Keratinocyte (primary cell): ENCODE measurements at regions not wholly inside any gene's neighbourhood (a gene's known extent, or its start where the extent isn't known, plus 50 kb on each side); places are given as distances from the start of the nearest gene placed in this dataset.
"Not testable (repeated sequence)": the region's sequence is repeated elsewhere in the genome, so short reads cannot be mapped to it uniquely, and the experiment has no call there.

Experiments used
- DNase-seq: peaks from one replicate; pipeline ENCODE4 v3.0.0-alpha.2; 2011; ENCODE audit warnings: low read depth, missing footprints, low spot score
- FAIRE-seq: peaks from 2 replicates; lab custom pipeline; 2011; peaks lifted over from hg19 to GRCh38; lab: Jason Lieb, UNC
- H2AFZ ChIP-seq: 2 replicates; pipeline ENCODE4 v1.6.0; 2012; ENCODE audit warnings: low read length, control low read depth, inconsistent platforms; ENCODE audit not compliant: control insufficient read depth
- H3K27ac ChIP-seq: 2 replicates; pipeline ENCODE4 v1.5.1; 2011; ENCODE audit warnings: low read length; ENCODE audit not compliant: control insufficient read depth, insufficient read depth
- H3K27me3 ChIP-seq: 3 replicates; pipeline ENCODE4 v1.6.0; 2011; ENCODE audit warnings: low read length; ENCODE audit not compliant: control insufficient read depth, insufficient read depth; ENCODE audit errors: extremely low read depth
- H3K36me3 ChIP-seq, 2 experiments: 2 replicates in 1 of 2; 3 replicates in 1 of 2; pipeline ENCODE4 v1.5.1; 2011; ENCODE audit warnings: low read length in 2 of 2, mild to moderate bottlenecking in 1 of 2; ENCODE audit not compliant: control insufficient read depth in 2 of 2, insufficient read depth in 2 of 2; ENCODE audit errors: extremely low read depth in 1 of 2
- H3K4me1 ChIP-seq: 3 replicates; pipeline ENCODE4 v1.5.1; 2011; ENCODE audit warnings: low read length; ENCODE audit not compliant: control insufficient read depth, insufficient read depth; ENCODE audit errors: extremely low read depth
- H3K4me2 ChIP-seq: 3 replicates; pipeline ENCODE4 v1.6.0; 2011; ENCODE audit warnings: low read depth, low read length; ENCODE audit not compliant: control insufficient read depth, insufficient read depth; ENCODE audit errors: extremely low read depth
- H3K4me3 ChIP-seq, 3 experiments: fragments of 200-600 bp in 1 of 3; sonication (generic) in 1 of 3; 2 replicates in 2 of 3; 3 replicates in 1 of 3; pipeline ENCODE4 v1.5.1; 2011 to 2016; ENCODE audit warnings: low read length in 3 of 3, mild to moderate bottlenecking in 3 of 3, control low read depth in 2 of 3, inconsistent platforms in 1 of 3, low read depth in 1 of 3, mixed read lengths in 1 of 3, mixed run types in 1 of 3, moderate library complexity in 1 of 3; ENCODE audit not compliant: control insufficient read depth in 2 of 3, insufficient read depth in 2 of 3; ENCODE audit errors: extremely low read depth in 1 of 3
- H3K79me2 ChIP-seq: 2 replicates; pipeline ENCODE4 v1.6.0; 2012; ENCODE audit warnings: low read length; ENCODE audit not compliant: control insufficient read depth, insufficient read depth
- H3K9ac ChIP-seq: 3 replicates; pipeline ENCODE4 v1.6.0; 2011; ENCODE audit warnings: low read length; ENCODE audit not compliant: control insufficient read depth, insufficient read depth; ENCODE audit errors: extremely low read depth
- H3K9me1 ChIP-seq: 3 replicates; pipeline ENCODE4 v1.6.0; 2011; ENCODE audit warnings: low read length; ENCODE audit not compliant: control insufficient read depth, insufficient read depth; ENCODE audit errors: extremely low read depth
- H3K9me3 ChIP-seq: 2 replicates; pipeline ENCODE4 v1.5.1; 2012; ENCODE audit warnings: low read depth, low read length; ENCODE audit not compliant: control insufficient read depth
- H4K20me1 ChIP-seq: 3 replicates; pipeline ENCODE4 v1.6.0; 2011; ENCODE audit warnings: low read length; ENCODE audit not compliant: control insufficient read depth, insufficient read depth; ENCODE audit errors: extremely low read depth
- EZH2 ChIP-seq: IDR thresholded peaks from one replicate; pipeline ENCODE4 v1.6.1; 2012; ENCODE audit warnings: inconsistent platforms, mild to moderate bottlenecking, low read length, moderate library complexity
- dilution Hi-C: fragments of 300-500 bp; cut with MboI; formaldehyde crosslinking; loops from one replicate; pipeline ENCODE4 v1.7.0; 2020; ENCODE audit warnings: low sequenced_read_pairs; ENCODE audit not compliant: extremely low pct_ligation_motif_present
- TF ChIP-seq, protein P1 (sequence below), 3 experiments: IDR thresholded peaks in 1 of 3; conservative IDR thresholded peaks in 1 of 3; optimal IDR thresholded peaks in 1 of 3; 2 replicates in 2 of 3; 3 replicates in 1 of 3; pipeline versions ENCODE3 to v1.5.1; 2011; ENCODE audit warnings: low read length in 3 of 3, mild to moderate bottlenecking in 3 of 3, moderate library complexity in 2 of 3, control low read depth in 1 of 3, inconsistent platforms in 1 of 3; ENCODE audit not compliant: insufficient read depth in 2 of 3; ENCODE audit errors: extremely low read depth in 1 of 3

DNA sequence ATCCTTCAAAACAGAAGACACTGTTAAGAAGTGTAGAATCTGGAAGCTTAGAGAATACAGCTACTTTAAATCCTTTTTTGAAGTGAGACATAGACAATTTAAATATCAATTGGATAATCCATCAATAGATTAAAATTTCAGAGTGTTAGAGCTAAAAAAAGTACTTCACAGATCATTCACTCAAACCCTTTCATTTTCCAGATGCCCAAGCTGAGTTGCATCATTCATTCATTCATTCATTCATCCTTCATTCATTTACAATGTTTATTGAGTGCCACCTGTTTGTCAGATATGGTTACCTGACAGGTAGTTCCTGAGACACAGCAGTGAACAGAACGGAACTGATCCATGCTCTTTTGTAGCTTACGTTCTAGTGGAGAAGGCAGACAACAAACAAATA lies 290.7 kb upstream of the MTPN start:
- Histone ChIP-seq H4K20me1 (no peaks in the 10 kb centered on the region), H3K9ac (no peak overlapping the region), H3K79me2 (no peaks in the 10 kb centered on the region), H3K9me3 (peaks cover 4% of the 10 kb centered on the region), H3K4me1 (no peaks in the 10 kb centered on the region), H3K9me1 (no peaks in the 10 kb centered on the region), H3K36me3 (no peaks in the 10 kb centered on the region), H3K4me2 (no peak overlapping the region), H3K27ac (no peak overlapping the region), H2AFZ (no peak overlapping the region), H3K27me3 (no peaks in the 10 kb centered on the region), H3K4me3 (no peak overlapping the region)
- dilution Hi-C loops, result no loop called here
- TF ChIP-seq, protein P1, sequence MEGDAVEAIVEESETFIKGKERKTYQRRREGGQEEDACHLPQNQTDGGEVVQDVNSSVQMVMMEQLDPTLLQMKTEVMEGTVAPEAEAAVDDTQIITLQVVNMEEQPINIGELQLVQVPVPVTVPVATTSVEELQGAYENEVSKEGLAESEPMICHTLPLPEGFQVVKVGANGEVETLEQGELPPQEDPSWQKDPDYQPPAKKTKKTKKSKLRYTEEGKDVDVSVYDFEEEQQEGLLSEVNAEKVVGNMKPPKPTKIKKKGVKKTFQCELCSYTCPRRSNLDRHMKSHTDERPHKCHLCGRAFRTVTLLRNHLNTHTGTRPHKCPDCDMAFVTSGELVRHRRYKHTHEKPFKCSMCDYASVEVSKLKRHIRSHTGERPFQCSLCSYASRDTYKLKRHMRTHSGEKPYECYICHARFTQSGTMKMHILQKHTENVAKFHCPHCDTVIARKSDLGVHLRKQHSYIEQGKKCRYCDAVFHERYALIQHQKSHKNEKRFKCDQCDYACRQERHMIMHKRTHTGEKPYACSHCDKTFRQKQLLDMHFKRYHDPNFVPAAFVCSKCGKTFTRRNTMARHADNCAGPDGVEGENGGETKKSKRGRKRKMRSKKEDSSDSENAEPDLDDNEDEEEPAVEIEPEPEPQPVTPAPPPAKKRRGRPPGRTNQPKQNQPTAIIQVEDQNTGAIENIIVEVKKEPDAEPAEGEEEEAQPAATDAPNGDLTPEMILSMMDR (optimal IDR thresholded peaks at IDR 0.05 in 1 of 3, IDR thresholded peaks at IDR 0.05 in 1 of 3, conservative IDR thresholded peaks at IDR 0.05 in 1 of 3; ENCODE audit: extremely low read depth in 1 of 3, insufficient read depth in 2 of 3, low read length in 3 of 3), result no peak
- TF ChIP-seq EZH2, result no peak
- FAIRE-seq (no peak), DNase-seq (no peak)

DNA sequence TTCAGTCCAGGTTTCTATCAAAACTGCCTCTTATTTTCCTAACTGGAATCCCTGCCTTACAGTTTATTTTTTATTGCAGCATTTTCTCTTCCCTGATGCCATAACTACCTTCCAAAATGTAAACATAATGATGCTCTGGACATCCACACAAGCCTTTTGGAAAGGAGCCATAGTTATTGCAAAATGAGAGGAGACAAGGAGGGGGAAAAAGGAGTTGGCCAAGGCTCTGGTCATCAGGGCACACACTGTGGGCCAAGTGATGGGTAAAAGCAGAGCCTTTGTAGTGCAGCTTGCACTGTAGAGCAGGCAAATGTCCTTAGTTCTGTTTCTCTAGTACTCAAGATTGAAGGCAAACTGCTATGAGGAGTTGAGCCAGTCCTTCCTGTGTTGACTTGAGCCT lies 289.3 kb upstream of the MTPN start:
- H4K20me1 ChIP-seq, result no peaks in the 10 kb centered on the region
- dilution Hi-C loops, result no loop called here
- no peaks in the 10 kb centered on the region for H3K9me1 ChIP-seq
- DNase-seq, result no peak
- H3K27ac ChIP-seq, result no peak overlapping the region
- no peak overlapping the region for H2AFZ ChIP-seq
- no peak for TF ChIP-seq EZH2
- TF ChIP-seq, protein P1 (optimal IDR thresholded peaks at IDR 0.05 in 1 of 3, IDR thresholded peaks at IDR 0.05 in 1 of 3, conservative IDR thresholded peaks at IDR 0.05 in 1 of 3; ENCODE audit: extremely low read depth in 1 of 3, insufficient read depth in 2 of 3, low read length in 3 of 3), result no peak
- peaks cover 4% of the 10 kb centered on the region for H3K9me3 ChIP-seq
- H3K36me3 ChIP-seq, result no peaks in the 10 kb centered on the region
- H3K79me2 ChIP-seq, result no peaks in the 10 kb centered on the region
- H3K4me1 ChIP-seq, result no peaks in the 10 kb centered on the region
- no peak overlapping the region for H3K9ac ChIP-seq
- H3K27me3 ChIP-seq, result no peaks in the 10 kb centered on the region
- H3K4me2 ChIP-seq, result no peak overlapping the region
- no peak for FAIRE-seq
- H3K4me3 ChIP-seq, result no peak overlapping the region

DNA sequence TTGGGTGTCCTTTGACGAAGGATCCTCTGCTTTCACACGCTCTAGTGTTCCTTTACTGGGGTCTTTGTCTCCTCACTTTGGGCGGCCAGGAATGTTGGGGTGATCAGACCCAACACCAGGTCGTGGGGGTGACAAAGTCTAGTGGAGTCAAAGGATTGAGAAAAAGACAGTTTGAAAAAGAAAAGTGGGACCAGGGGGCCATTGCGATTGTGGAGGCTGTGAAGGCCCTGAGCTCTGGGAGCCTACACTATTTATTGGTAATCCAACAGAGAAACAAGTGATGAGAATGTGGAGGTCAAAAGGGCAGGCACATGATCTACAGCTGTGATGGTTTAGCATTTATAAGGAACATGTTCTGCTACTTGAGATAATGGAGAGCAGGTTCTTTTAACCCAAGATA lies 287.1 kb upstream of the MTPN start:
- dilution Hi-C loops, H3K4me1 ChIP-seq, H3K9me3 ChIP-seq, FAIRE-seq, H3K4me2 ChIP-seq, DNase-seq, H3K27ac ChIP-seq, H3K4me3 ChIP-seq, H3K36me3 ChIP-seq, H2AFZ ChIP-seq, H3K9ac ChIP-seq, H4K20me1 ChIP-seq, H3K9me1 ChIP-seq, H3K27me3 ChIP-seq, H3K79me2 ChIP-seq: not testable (repeated sequence)

DNA sequence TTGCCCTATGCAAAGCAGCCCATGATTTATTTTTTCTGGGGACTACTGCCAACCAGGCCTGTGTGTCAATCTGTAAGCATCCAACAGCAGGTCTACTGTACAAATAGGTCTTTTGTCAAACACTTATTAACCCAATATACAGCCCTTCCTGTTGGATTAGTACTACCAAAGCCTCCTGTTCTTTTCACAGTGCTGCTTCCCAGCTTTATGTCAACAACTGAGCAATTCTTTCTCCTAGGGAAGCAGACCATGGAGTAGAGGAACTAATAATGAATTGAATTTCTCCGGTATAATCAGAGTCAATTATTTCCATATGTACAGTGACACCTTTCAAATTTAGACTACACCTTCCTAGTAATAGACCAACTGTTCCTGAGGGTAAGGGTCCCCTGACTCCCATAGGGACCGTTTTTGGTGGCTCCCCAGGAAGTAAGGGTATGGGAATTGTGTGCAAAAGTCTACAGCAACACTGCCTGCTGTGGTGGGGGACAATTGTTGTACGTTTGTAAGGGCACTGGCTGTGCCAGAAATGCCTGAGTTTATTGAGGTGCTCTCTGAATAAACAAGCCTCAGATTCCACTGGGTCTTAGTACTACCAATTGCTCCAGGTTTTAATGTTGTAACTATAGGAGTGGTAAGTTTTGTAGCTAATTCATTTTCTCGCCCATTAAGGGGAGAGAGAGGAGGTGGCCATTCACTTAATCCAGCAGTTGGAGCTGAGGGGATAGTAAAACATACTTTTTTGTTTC lies 286.1 kb upstream of the MTPN start:
- H4K20me1 ChIP-seq, H3K36me3 ChIP-seq, H3K4me2 ChIP-seq, H3K79me2 ChIP-seq, dilution Hi-C loops, H3K4me3 ChIP-seq, H3K27ac ChIP-seq, H3K9me3 ChIP-seq, DNase-seq, H3K9me1 ChIP-seq, H2AFZ ChIP-seq, H3K27me3 ChIP-seq, FAIRE-seq, H3K9ac ChIP-seq, H3K4me1 ChIP-seq: not testable (repeated sequence)
